Fibroblast of villous mesenchyme (primary cell): ENCODE measurements at regions not wholly inside any gene's neighbourhood (a gene's known extent, or its start where the extent isn't known, plus 50 kb on each side); places are given as distances from the start of the nearest gene placed in this dataset.

Experiments used
- DNase-seq: peaks from one replicate; pipeline ENCODE4 v3.0.0-alpha.2; 2010; ENCODE audit warnings: low read depth
- H3K4me3 ChIP-seq: 2 replicates; pipeline ENCODE4 v1.5.1; 2011; ENCODE audit warnings: low read depth, mild to moderate bottlenecking, low read length
- CTCF ChIP-seq: IDR thresholded peaks from 2 replicates; pipeline ENCODE4 v1.5.1; 2012; ENCODE audit warnings: low read depth, mild to moderate bottlenecking, low read length; ENCODE audit not compliant: insufficient read depth

- no peak for TF ChIP-seq CTCF
- no peak overlapping the region for H3K4me3 ChIP-seq
- no peak for DNase-seq
Observed at GRCh38 chr6:15096894-15097837, 148.7 kb upstream of the JARID2 start.

GRCh38 chr6:15101130-15101529 is 144.7 kb upstream of the JARID2 start:
- H3K4me3 ChIP-seq, result no peak overlapping the region
- no peak for TF ChIP-seq CTCF
- DNase-seq, result no peak

GRCh38 chr6:15102241-15102640 is 143.6 kb upstream of the JARID2 start:
- no peak for DNase-seq
- TF ChIP-seq CTCF, result no peak
- H3K4me3 ChIP-seq, result no peak overlapping the region

GRCh38 chr6:15106958-15107643 is 138.8 kb upstream of the JARID2 start:
- no peak for DNase-seq
- H3K4me3 ChIP-seq, result no peak overlapping the region
- no peak for TF ChIP-seq CTCF

- no peak for TF ChIP-seq CTCF
- no peak for DNase-seq
- no peak overlapping the region for H3K4me3 ChIP-seq
Observed at GRCh38 chr6:15107644-15108382, 138.1 kb upstream of the JARID2 start.

GRCh38 chr6:15108383-15108715 is 137.5 kb upstream of the JARID2 start:
- H3K4me3 ChIP-seq, result no peak overlapping the region
- TF ChIP-seq CTCF, result no peak
- DNase-seq, result no peak
